Stomach (tissue), 8 donors: ENCODE measurements at regions not wholly inside any gene's neighbourhood (a gene's known extent, or its start where the extent isn't known, plus 50 kb on each side); places are given as distances from the start of the nearest gene placed in this dataset.

Experiments used
- DNase-seq, 2 donors: peaks; one replicate each; pipeline versions ENCODE4 v3.0.0 to v3.0.0-alpha.2; 2013 to 2019
- H3K27ac ChIP-seq, 5 donors: fragments of 200-600 bp in 4 of 5; sonication (generic) in 4 of 5; one replicate each; pipeline ENCODE4 v1.5.1; 2013 to 2019; ENCODE audit warnings: mild to moderate bottlenecking in 1 of 5, moderate library complexity in 1 of 5
- H3K27me3 ChIP-seq, 3 donors: fragments of 200-600 bp; sonication (generic); one replicate each; pipeline ENCODE4 v1.5.1; 2017 to 2019; ENCODE audit warnings: mixed run types in 1 of 3
- H3K36me3 ChIP-seq, 4 donors: fragments of 200-600 bp; sonication (generic); 1 replicate in 3 of 4; 2 replicates in 1 of 4; pipeline ENCODE4 v1.5.1; 2016 to 2019
- H3K4me1 ChIP-seq, 4 donors: fragments of 200-600 bp; sonication (generic); one replicate each; pipeline ENCODE4 v1.5.1; 2016 to 2019
- H3K4me3 ChIP-seq, 4 donors: fragments of 200-600 bp; sonication (generic) in 3 of 4; one replicate each; pipeline ENCODE4 v1.5.1; 2016 to 2019; ENCODE audit warnings: mild to moderate bottlenecking in 1 of 4
- H3K9me3 ChIP-seq, 4 donors: fragments of 200-600 bp; sonication (generic); one replicate each; pipeline ENCODE4 v1.5.1; 2016 to 2019
- CTCF ChIP-seq, 7 experiments: fragments of 450-650 bp in 4 of 7; fragments of 200-600 bp in 3 of 7; sonication (generic) in 3 of 7; IDR thresholded peaks; one replicate each; pipeline ENCODE4 v1.5.1; 2016 to 2019; ENCODE audit warnings: antibody characterized with exemption in 7 of 7, control low read depth in 2 of 7, mild to moderate bottlenecking in 1 of 7
- EP300 ChIP-seq: sonication (generic); formaldehyde crosslinking; IDR thresholded peaks from one replicate; pipeline ENCODE4 v1.6.1; 2017; ENCODE audit warnings: antibody characterized with exemption
- POLR2A ChIP-seq, 4 donors: fragments of 450-650 bp; IDR thresholded peaks; one replicate each; pipeline ENCODE4 v1.6.1; 2016; ENCODE audit warnings: antibody characterized with exemption in 4 of 4, control low read depth in 2 of 4, mild to moderate bottlenecking in 1 of 4, moderate library complexity in 1 of 4
- POLR2AphosphoS5 ChIP-seq, 3 donors: sonication (generic); formaldehyde crosslinking; IDR thresholded peaks; one replicate each; pipeline ENCODE4 v1.6.1; 2016; ENCODE audit warnings: antibody characterized with exemption in 3 of 3
- WGBS, 5 donors: extraction: QIAGEN DNeasy Blood & Tissue Kit in 3 of 5; methylation state at CpG; one replicate each; pipeline versions ENCODE4 v1.1.5 to v1.1.7; 2013 to 2018; 5-methylcytosine and 5-hydroxymethylcytosine counted together
- intact Hi-C: fragments of 100-400 bp; cut with DNase I; formaldehyde crosslinking; loops from one replicate; pipeline ENCODE4 v1.15.1; 2023; ENCODE audit warnings: low total_unique reads
- donor health status: healthy with polysubstance abuse.
- donor health status: Bipolar disorder and iron deficiency.
- donor health status: healthy.

GRCh38 chr1:79204779-79205479 lies 198.4 kb upstream of the ADGRL4 start:
- H3K27ac ChIP-seq: no peak overlapping the region
- no peaks in the 10 kb centered on the region for H3K36me3 ChIP-seq
- H3K4me3 ChIP-seq: no peak overlapping the region
- H3K27me3 ChIP-seq: no peaks in the 10 kb centered on the region
- no peaks in the 10 kb centered on the region for H3K9me3 ChIP-seq
- WGBS, 5 donors: 48 to 62% (median 60%) methylated on average over 4 of the region's 4 CpGs
- TF ChIP-seq POLR2AphosphoS5 (IDR thresholded peaks at IDR 0.05) (no peak), POLR2A (IDR thresholded peaks at IDR 0.05) (no peak), EP300 (no peak), CTCF (IDR thresholded peaks at IDR 0.05) (no peak)
- intact Hi-C loops: no loop called here
- no peaks in the 10 kb centered on the region for H3K4me1 ChIP-seq
- DNase-seq: no peak

DNA sequence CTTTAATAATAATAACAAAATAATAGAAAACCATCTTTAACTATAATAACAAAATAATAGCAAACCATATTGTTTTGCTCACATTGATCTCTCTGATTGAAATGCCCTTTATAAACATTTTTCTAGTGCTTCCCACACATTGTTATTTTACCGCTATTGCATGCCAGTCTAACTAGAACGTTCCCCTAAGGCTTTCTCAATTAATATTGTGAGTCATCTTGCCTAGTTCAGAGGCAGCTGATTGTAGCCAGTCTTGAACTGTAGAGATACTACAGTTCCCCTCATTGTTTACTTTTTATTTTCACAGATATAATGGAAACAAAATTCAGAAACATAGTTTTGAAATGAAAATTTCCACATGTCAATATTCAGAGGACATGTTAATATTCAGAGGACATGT lies 192.3 kb upstream of the ADGRL4 start:
- intact Hi-C loops: no loop called here
- WGBS, 5 donors: 0 to 49% (median 41%) methylated on average over 2 of the region's 2 CpGs
- H3K36me3 ChIP-seq: no peaks in the 10 kb centered on the region

DNA sequence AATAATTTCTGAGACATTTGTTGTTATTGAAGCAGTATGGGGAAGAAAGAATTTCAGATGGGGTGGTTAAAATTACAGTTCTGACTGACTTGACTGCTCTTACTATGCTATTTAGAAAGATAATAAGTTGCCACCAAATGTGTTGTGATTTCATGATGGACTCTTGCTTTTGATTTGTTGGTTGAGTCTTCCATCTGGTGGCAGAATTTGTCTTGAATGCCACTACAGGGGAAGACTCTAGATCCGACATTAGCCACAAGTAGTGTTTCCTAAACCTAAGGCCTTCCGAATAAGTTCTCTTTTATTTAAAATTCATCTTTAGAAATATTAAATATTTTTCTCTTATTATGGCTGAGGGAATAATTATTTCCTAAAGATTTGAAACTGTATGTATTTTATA lies 190.9 kb upstream of the ADGRL4 start:
- Histone ChIP-seq H3K4me3 (no peak overlapping the region), H3K36me3 (no peaks in the 10 kb centered on the region), H3K4me1 (peaks cover 0 to 3% (median 0%) of the 10 kb centered on the region in 4 donors), H3K27ac (no peak overlapping the region), H3K27me3 (no peaks in the 10 kb centered on the region), H3K9me3 (no peaks in the 10 kb centered on the region)
- WGBS, 5 donors: 65 to 83% (median 79%) methylated on average over 2 of the region's 2 CpGs
- TF ChIP-seq POLR2A (IDR thresholded peaks at IDR 0.05) (no peak), CTCF (IDR thresholded peaks at IDR 0.05) (peak in 1 of 7 experiments; percentile 23)
- intact Hi-C loops: no loop called here
- peak in 1 of 2 donors; percentile 32 for DNase-seq

More for the DNA sequence above, 192.3 kb upstream of the ADGRL4 start:
- no peaks in the 10 kb centered on the region for H3K4me1 ChIP-seq
- no peaks in the 10 kb centered on the region for H3K27me3 ChIP-seq
- DNase-seq: no peak
- TF ChIP-seq POLR2A (IDR thresholded peaks at IDR 0.05): no peak
- TF ChIP-seq EP300: no peak
- TF ChIP-seq POLR2AphosphoS5 (IDR thresholded peaks at IDR 0.05): no peak
- no peak for TF ChIP-seq CTCF (IDR thresholded peaks at IDR 0.05)
- H3K4me3 ChIP-seq: no peak overlapping the region
- no peaks in the 10 kb centered on the region for H3K9me3 ChIP-seq
- no peak overlapping the region for H3K27ac ChIP-seq

DNA sequence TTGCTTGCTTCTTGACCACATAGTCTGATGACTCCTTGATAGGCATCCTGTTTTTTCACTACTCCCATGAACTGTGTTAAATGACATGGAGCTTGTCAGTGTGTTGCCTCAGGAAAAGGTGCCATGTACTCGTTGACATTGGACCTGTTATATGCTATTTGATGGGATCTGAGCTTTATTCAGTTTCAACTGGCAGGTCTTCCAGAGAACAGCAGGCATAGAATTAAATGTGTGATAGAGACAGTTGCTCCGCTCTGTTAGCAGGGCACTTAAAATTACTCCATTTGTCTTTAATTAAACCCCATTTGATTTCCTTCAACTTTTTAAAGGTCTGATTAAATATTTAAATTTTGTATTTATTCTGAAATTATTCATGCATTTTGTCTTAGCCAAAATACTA lies 189.7 kb upstream of the ADGRL4 start:
- intact Hi-C loops: no loop called here
- 80 to 85% (median 82%) methylated on average over 2 of the region's 2 CpGs for WGBS, 5 donors
- no peak for TF ChIP-seq EP300
- no peak for TF ChIP-seq POLR2AphosphoS5 (IDR thresholded peaks at IDR 0.05)
- TF ChIP-seq POLR2A (IDR thresholded peaks at IDR 0.05): no peak
- TF ChIP-seq CTCF (IDR thresholded peaks at IDR 0.05): no peak
- no peak for DNase-seq
- Histone ChIP-seq H3K4me1 (peaks cover 0 to 3% (median 0%) of the 10 kb centered on the region in 4 donors), H3K36me3 (no peaks in the 10 kb centered on the region), H3K9me3 (no peaks in the 10 kb centered on the region), H3K27ac (no peak overlapping the region), H3K27me3 (no peaks in the 10 kb centered on the region), H3K4me3 (no peak overlapping the region)
